ENCODE measurements at regions not wholly inside any gene's neighbourhood (a gene's known extent, or its start where the extent isn't known, plus 50 kb on each side); places are given as distances from the start of the nearest gene placed in this dataset.

DNA sequence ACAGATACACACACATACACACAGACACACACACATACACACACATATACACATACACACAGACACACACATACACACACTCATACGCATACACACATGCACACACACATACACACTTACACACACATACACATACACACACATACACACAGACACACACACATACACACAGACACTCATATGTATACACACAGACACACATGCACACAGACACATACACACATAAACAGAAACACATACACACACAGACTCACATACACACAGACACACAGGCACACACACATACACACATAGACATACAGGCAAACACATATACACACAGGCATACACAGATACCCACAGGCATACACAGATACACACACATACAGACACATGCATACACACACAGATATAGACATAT, 143.9 kb upstream of the LYZL2 start:
- no peak overlapping the region for H3K4me3 ChIP-seq
- ATAC-seq (no peak), DNase-seq (no peak)
- peaks cover 0 to 4% (median 0%) of the 10 kb centered on the region in 7 donors for H3K27me3 ChIP-seq
- H3K4me1 ChIP-seq = peaks cover 0 to 6% (median 0%) of the 10 kb centered on the region in 9 donors
- 96 to 100% methylated on average over 1 of the region's 1 CpG for WGBS, 2 donors
- TF ChIP-seq, protein P1, sequence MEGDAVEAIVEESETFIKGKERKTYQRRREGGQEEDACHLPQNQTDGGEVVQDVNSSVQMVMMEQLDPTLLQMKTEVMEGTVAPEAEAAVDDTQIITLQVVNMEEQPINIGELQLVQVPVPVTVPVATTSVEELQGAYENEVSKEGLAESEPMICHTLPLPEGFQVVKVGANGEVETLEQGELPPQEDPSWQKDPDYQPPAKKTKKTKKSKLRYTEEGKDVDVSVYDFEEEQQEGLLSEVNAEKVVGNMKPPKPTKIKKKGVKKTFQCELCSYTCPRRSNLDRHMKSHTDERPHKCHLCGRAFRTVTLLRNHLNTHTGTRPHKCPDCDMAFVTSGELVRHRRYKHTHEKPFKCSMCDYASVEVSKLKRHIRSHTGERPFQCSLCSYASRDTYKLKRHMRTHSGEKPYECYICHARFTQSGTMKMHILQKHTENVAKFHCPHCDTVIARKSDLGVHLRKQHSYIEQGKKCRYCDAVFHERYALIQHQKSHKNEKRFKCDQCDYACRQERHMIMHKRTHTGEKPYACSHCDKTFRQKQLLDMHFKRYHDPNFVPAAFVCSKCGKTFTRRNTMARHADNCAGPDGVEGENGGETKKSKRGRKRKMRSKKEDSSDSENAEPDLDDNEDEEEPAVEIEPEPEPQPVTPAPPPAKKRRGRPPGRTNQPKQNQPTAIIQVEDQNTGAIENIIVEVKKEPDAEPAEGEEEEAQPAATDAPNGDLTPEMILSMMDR (IDR thresholded peaks at IDR 0.05) = no peak
- peaks cover 0 to 39% (median 23%) of the 10 kb centered on the region in 11 donors for H3K9me3 ChIP-seq
- no peak overlapping the region for H3K27ac ChIP-seq
- H3K36me3 ChIP-seq = no peaks in the 10 kb centered on the region
- intact Hi-C loops (cut with DNase I) = loop anchor here in 1 of 10 donors (10.0 kb wide), 2 partner anchors 551 to 1001 kb away; no protein-coding TSS in a partner anchor

GRCh38 chr10:30770816-30771215, 141.3 kb upstream of the LYZL2 start:
- DNase-seq = no peak
- ATAC-seq = no peak
- Histone ChIP-seq H3K4me3 (no peak overlapping the region), H3K9me3 (peaks cover 0 to 42% (median 23%) of the 10 kb centered on the region in 11 donors), H3K27ac (no peak overlapping the region), H3K36me3 (no peaks in the 10 kb centered on the region), H3K27me3 (no peaks in the 10 kb centered on the region), H3K4me1 (peaks cover 0 to 3% (median 0%) of the 10 kb centered on the region in 9 donors)
- intact Hi-C loops (cut with DNase I) = loop anchor here in 1 of 10 donors (10.0 kb wide), 2 partner anchors 554 to 1004 kb away; no protein-coding TSS in a partner anchor
- 44 to 45% methylated on average over 1 of the region's 1 CpG for WGBS, 2 donors
- TF ChIP-seq, protein P1 (IDR thresholded peaks at IDR 0.05) = no peak

- Histone ChIP-seq H3K4me3 (no peak overlapping the region), H3K4me1 (no peaks in the 10 kb centered on the region), H3K27me3 (no peaks in the 10 kb centered on the region), H3K27ac (no peak overlapping the region), H3K36me3 (no peaks in the 10 kb centered on the region), H3K9me3 (peaks cover 0 to 42% (median 23%) of the 10 kb centered on the region in 11 donors)
- TF ChIP-seq, protein P1 (IDR thresholded peaks at IDR 0.05) = no peak
- ATAC-seq (no peak), DNase-seq (no peak)
- intact Hi-C loops (cut with DNase I) = loop anchor here in 1 of 10 donors (10.0 kb wide), 2 partner anchors 555 to 1005 kb away; no protein-coding TSS in a partner anchor
- WGBS, 2 donors = 95 to 98% methylated on average over 2 of the region's 2 CpGs
Observed at GRCh38 chr10:30770229-30770628, 140.7 kb upstream of the LYZL2 start.

DNA sequence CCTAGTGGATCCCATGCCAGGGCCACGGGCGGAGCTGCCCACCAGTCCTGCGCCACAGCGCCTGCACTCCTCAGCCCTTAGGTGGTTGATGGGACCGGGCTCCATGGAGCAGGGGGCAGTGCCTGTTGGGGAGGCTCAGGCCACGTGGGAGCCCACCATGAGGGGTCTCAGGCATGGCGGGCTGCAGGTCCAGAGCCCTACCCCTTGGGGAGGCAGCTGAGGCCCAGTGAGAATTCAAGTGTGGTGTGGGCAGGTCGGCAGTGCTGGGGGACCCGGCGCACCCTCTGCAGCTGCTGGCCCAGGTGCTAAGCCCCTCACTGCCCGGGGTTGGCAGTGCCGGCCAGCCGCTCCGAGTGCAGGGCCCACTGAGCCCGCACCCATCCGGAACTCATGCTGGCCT, 139.8 kb upstream of the LYZL2 start:
- no peak overlapping the region for H3K27ac ChIP-seq
- no peaks in the 10 kb centered on the region for H3K4me1 ChIP-seq
- H3K36me3 ChIP-seq = no peaks in the 10 kb centered on the region
- ATAC-seq = no peak
- H3K4me3 ChIP-seq = no peak overlapping the region
- no peaks in the 10 kb centered on the region for H3K27me3 ChIP-seq
- TF ChIP-seq, protein P1 (IDR thresholded peaks at IDR 0.05) = no peak
- 93 to 94% methylated on average over 16 of the region's 16 CpGs for WGBS, 2 donors
- intact Hi-C loops (cut with DNase I) = no loop called here
- DNase-seq = no peak
- H3K9me3 ChIP-seq = peaks cover 0 to 42% (median 23%) of the 10 kb centered on the region in 11 donors
